Tibial nerve (tissue), 4 donors: ENCODE measurements at regions not wholly inside any gene's neighbourhood (a gene's known extent, or its start where the extent isn't known, plus 50 kb on each side); places are given as distances from the start of the nearest gene placed in this dataset.

Source experiments
- DNase-seq, 2 donors: peaks; one replicate each; pipeline ENCODE4 v3.0.0-alpha.2; 2019; ENCODE audit warnings: low spot score in 2 of 2
- H3K27ac ChIP-seq, 4 donors: fragments of 200-600 bp; sonication (generic) in 3 of 4; one replicate each; pipeline ENCODE4 v1.5.1; 2017 to 2019; ENCODE audit warnings: mild to moderate bottlenecking in 1 of 4
- H3K27me3 ChIP-seq, 2 donors: fragments of 200-600 bp; sonication (generic) in 1 of 2; one replicate each; pipeline versions ENCODE4 v1.5.1 to v1.6.0; 2017 to 2019
- H3K36me3 ChIP-seq, 3 donors: fragments of 200-600 bp; sonication (generic); one replicate each; pipeline ENCODE4 v1.5.1; 2018 to 2019
- H3K4me1 ChIP-seq, 4 donors: fragments of 200-600 bp; sonication (generic) in 3 of 4; one replicate each; pipeline ENCODE4 v1.5.1; 2017 to 2019
- H3K4me3 ChIP-seq, 4 donors: fragments of 200-600 bp; sonication (generic) in 3 of 4; one replicate each; pipeline ENCODE4 v1.5.1; 2017 to 2019; ENCODE audit warnings: mild to moderate bottlenecking in 1 of 4, moderate library complexity in 1 of 4
- H3K9me3 ChIP-seq, 4 donors: fragments of 200-600 bp; sonication (generic) in 3 of 4; one replicate each; pipeline ENCODE4 v1.5.1; 2017 to 2019
- CTCF ChIP-seq, 5 experiments: fragments of 200-600 bp in 3 of 5; fragments of 450-650 bp in 2 of 5; sonication (generic) in 3 of 5; IDR thresholded peaks; one replicate each; pipeline ENCODE4 v1.5.1; 2016 to 2019; ENCODE audit warnings: antibody characterized with exemption in 5 of 5, mild to moderate bottlenecking in 3 of 5, moderate library complexity in 2 of 5
- EP300 ChIP-seq, 2 donors: sonication (generic); formaldehyde crosslinking; IDR thresholded peaks; one replicate each; pipeline ENCODE4 v1.6.1; 2017; ENCODE audit warnings: antibody characterized with exemption in 2 of 2, mild to moderate bottlenecking in 1 of 2
- POLR2A ChIP-seq, 2 donors: fragments of 450-650 bp; IDR thresholded peaks; one replicate each; pipeline ENCODE4 v1.6.1; 2017; ENCODE audit warnings: antibody characterized with exemption in 2 of 2, mild to moderate bottlenecking in 2 of 2, moderate library complexity in 2 of 2
- WGBS, 2 donors: methylation state at CpG; one replicate each; pipeline ENCODE4 v1.1.5; 2018; 5-methylcytosine and 5-hydroxymethylcytosine counted together

GRCh38 chr11:128047026-128047425 is 540.3 kb downstream of the ETS1 start:
- TF ChIP-seq POLR2A (IDR thresholded peaks at IDR 0.05) (no peak), CTCF (IDR thresholded peaks at IDR 0.05) (no peak), EP300 (IDR thresholded peaks at IDR 0.05) (no peak)
- no peak overlapping the region for H3K4me3 ChIP-seq
- WGBS, 2 donors, result 52 to 55% methylated on average over 4 of the region's 4 CpGs
- H3K9me3 ChIP-seq, result no peaks in the 10 kb centered on the region
- no peak overlapping the region for H3K27ac ChIP-seq
- no peaks in the 10 kb centered on the region for H3K4me1 ChIP-seq
- H3K36me3 ChIP-seq, result no peaks in the 10 kb centered on the region
- no peak for DNase-seq
- H3K27me3 ChIP-seq, result no peaks in the 10 kb centered on the region

GRCh38 chr11:128046213-128046612 is 541.1 kb downstream of the ETS1 start:
- H3K27me3 ChIP-seq, result no peaks in the 10 kb centered on the region
- no peak for DNase-seq
- H3K4me3 ChIP-seq, result no peak overlapping the region
- H3K27ac ChIP-seq, result no peak overlapping the region
- no peaks in the 10 kb centered on the region for H3K4me1 ChIP-seq
- no peaks in the 10 kb centered on the region for H3K9me3 ChIP-seq
- no peaks in the 10 kb centered on the region for H3K36me3 ChIP-seq
- TF ChIP-seq CTCF (IDR thresholded peaks at IDR 0.05) (no peak), POLR2A (IDR thresholded peaks at IDR 0.05) (no peak), EP300 (IDR thresholded peaks at IDR 0.05) (no peak)
- WGBS, 2 donors, result 32 to 36% methylated on average over 3 of the region's 3 CpGs

GRCh38 chr11:128045094-128045725 is 542.1 kb downstream of the ETS1 start:
- DNase-seq, result no peak
- TF ChIP-seq POLR2A (IDR thresholded peaks at IDR 0.05) (no peak), EP300 (IDR thresholded peaks at IDR 0.05) (no peak), CTCF (IDR thresholded peaks at IDR 0.05) (no peak)
- Histone ChIP-seq H3K36me3 (no peaks in the 10 kb centered on the region), H3K9me3 (no peaks in the 10 kb centered on the region), H3K27ac (no peak overlapping the region), H3K4me1 (no peaks in the 10 kb centered on the region), H3K27me3 (no peaks in the 10 kb centered on the region), H3K4me3 (no peak overlapping the region)
- 33 to 40% methylated on average over 4 of the region's 4 CpGs for WGBS, 2 donors

GRCh38 chr11:128042290-128042751 is 545.0 kb downstream of the ETS1 start:
- WGBS, 2 donors, result 36 to 38% methylated on average over 3 of the region's 3 CpGs
- TF ChIP-seq POLR2A (IDR thresholded peaks at IDR 0.05) (no peak), EP300 (IDR thresholded peaks at IDR 0.05) (no peak), CTCF (IDR thresholded peaks at IDR 0.05) (no peak)
- no peak for DNase-seq
- Histone ChIP-seq H3K4me1 (no peaks in the 10 kb centered on the region), H3K4me3 (no peak overlapping the region), H3K27ac (no peak overlapping the region), H3K27me3 (no peaks in the 10 kb centered on the region), H3K36me3 (no peaks in the 10 kb centered on the region), H3K9me3 (no peaks in the 10 kb centered on the region)

- H3K9me3 ChIP-seq, result no peaks in the 10 kb centered on the region
- DNase-seq, result no peak
- no peak overlapping the region for H3K27ac ChIP-seq
- TF ChIP-seq EP300 (IDR thresholded peaks at IDR 0.05), result no peak
- no peak for TF ChIP-seq POLR2A (IDR thresholded peaks at IDR 0.05)
- TF ChIP-seq CTCF (IDR thresholded peaks at IDR 0.05), result no peak
- WGBS, 2 donors, result 66 to 69% methylated on average over 3 of the region's 3 CpGs
- H3K4me3 ChIP-seq, result no peak overlapping the region
- no peaks in the 10 kb centered on the region for H3K27me3 ChIP-seq
- no peaks in the 10 kb centered on the region for H3K36me3 ChIP-seq
- H3K4me1 ChIP-seq, result no peaks in the 10 kb centered on the region
Measured at GRCh38 chr11:128040603-128041002, 546.8 kb downstream of the ETS1 start.
